NCI-H345 (cell line): ENCODE measurements at regions not wholly inside any gene's neighbourhood (a gene's known extent, or its start where the extent isn't known, plus 50 kb on each side); places are given as distances from the start of the nearest gene placed in this dataset.

Experiments used
- DNase-seq: peaks from one replicate; lab custom pipeline; 2025; lab: John Stamatoyannopoulos, UW

- DNase-seq: peak; percentile 53
Measured at GRCh38 chr6:153231048-153231646, 100.1 kb upstream of the RGS17 start.

- DNase-seq: no peak
Measured at GRCh38 chr6:153218184-153218792, 87.2 kb upstream of the RGS17 start.

GRCh38 chr6:153216789-153217188 is 85.7 kb upstream of the RGS17 start:
- no peak for DNase-seq

- DNase-seq: no peak
Measured at GRCh38 chr6:153215242-153215641, 84.2 kb upstream of the RGS17 start.

GRCh38 chr6:153214436-153214835 is 83.4 kb upstream of the RGS17 start:
- no peak for DNase-seq

DNA sequence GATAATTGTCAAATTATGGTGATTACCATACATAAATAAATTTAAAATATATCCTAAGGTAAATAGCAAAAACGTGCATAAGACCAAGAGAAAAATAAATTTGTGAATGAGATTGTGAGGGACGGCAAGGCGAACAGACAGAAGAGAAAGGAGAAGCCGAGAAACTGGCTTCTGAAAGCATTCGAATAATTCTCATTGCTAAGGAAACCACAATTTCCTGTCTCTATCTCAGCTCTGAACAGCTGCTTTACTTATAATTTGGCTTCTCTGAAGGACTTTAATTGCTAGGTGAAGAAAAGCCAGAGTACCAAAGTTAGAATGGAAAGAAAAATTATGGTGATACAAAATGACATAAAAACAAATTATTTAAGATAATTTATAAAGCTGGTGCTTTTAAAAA is 79.0 kb upstream of the RGS17 start:
- no peak for DNase-seq

GRCh38 chr6:153208706-153209105 is 77.6 kb upstream of the RGS17 start:
- peak; percentile 74 for DNase-seq

DNA sequence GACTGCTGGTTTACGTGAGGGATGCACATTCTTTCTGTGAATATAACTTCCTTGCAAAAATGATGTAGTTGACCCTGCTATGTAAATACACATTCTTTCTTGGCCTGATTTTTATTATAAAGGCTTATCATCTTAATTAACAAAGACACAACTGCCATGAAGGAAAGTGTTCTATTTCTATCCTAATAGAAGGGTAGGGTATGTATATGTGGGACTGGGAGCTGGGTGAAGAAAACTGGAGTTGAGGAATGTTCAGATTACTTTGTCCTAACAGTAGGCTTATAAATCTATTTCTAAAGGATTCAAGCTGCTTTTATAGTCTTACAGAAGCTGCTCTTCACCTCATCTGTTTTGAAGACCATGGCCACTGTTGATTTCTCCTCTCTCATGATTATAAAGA is 76.5 kb upstream of the RGS17 start:
- DNase-seq: no peak

- DNase-seq: no peak
Measured at GRCh38 chr6:153207006-153207405, 75.9 kb upstream of the RGS17 start.

DNA sequence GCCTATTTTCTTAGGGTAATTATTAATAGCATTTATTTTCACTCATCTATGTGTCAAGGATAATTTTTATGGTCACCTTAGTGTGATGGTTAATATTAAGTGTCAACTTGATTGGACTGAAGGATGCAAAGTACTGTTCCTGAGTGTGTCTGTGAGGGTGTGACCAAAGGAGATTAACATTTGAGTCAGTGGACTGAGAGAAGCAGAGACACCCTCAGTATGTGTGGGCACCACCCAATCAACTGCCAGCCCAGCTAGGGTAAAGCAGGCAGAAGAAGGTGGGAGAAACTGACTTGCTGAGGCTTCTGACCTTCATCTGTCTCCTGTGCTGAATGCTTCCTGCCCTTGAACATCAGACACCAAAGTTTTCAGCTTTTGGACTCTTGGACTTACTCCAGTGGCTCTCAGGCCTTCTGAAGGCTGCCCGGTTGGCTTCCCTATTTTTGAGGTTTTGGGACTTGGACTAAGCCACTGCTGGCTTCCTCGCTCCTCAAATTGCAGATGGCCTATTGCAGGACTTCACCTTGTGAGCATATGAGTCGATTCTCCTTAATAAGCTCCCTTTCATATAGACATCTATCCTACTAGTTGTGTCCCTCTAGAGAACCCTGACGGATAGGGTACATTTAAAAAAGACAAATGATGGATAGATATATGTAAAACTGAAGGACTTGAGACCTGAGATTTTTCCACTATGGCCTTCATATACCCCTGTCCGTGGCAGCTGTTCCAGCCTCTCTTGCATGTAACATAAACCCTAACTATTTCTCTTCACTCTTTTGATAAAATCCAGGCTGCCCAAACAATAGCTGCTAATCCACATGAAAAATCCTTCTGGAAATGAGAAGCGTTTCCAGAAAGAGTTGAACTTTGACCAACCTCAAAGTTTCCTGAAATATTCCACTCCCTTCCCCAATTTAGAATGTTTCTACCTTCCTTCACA is 62.1 kb upstream of the RGS17 start:
- DNase-seq: no peak

GRCh38 chr6:153183925-153184324 is 52.8 kb upstream of the RGS17 start:
- no peak for DNase-seq
